Occipital lobe (tissue), 1 donor: ENCODE measurements at regions not wholly inside any gene's neighbourhood (a gene's known extent, or its start where the extent isn't known, plus 50 kb on each side); places are given as distances from the start of the nearest gene placed in this dataset.
A peak's percentile ranks its signal among the peaks of the same experiment; 100 is the strongest.

Experiments used
- DNase-seq: peaks from one replicate; lab custom pipeline; 2025; lab: John Stamatoyannopoulos, UW

- no peak for DNase-seq
Observed at GRCh38 chr9:92185681-92186080, 70.5 kb upstream of the SPTLC1 start.

GRCh38 chr9:92185096-92185495 lies 69.9 kb upstream of the SPTLC1 start:
- no peak for DNase-seq

GRCh38 chr9:92184041-92184564 lies 68.9 kb upstream of the SPTLC1 start:
- DNase-seq = no peak

GRCh38 chr9:92183449-92183848 lies 68.2 kb upstream of the SPTLC1 start:
- no peak for DNase-seq

- DNase-seq = no peak
Observed at GRCh38 chr9:92181296-92181695, 66.1 kb upstream of the SPTLC1 start.

GRCh38 chr9:92180669-92181181 lies 65.5 kb upstream of the SPTLC1 start:
- DNase-seq = peak; percentile 82

- DNase-seq = no peak
Observed at GRCh38 chr9:92180002-92180400, 64.8 kb upstream of the SPTLC1 start.

- DNase-seq = no peak
Observed at GRCh38 chr9:92179286-92180001, 64.2 kb upstream of the SPTLC1 start.

- no peak for DNase-seq
Observed at GRCh38 chr9:92177591-92177990, 62.4 kb upstream of the SPTLC1 start.

- no peak for DNase-seq
Observed at GRCh38 chr9:92176800-92177185, 61.6 kb upstream of the SPTLC1 start.

- no peak for DNase-seq
Observed at GRCh38 chr9:92176068-92176799, 61.0 kb upstream of the SPTLC1 start.

GRCh38 chr9:92175441-92175840 lies 60.2 kb upstream of the SPTLC1 start:
- no peak for DNase-seq

- DNase-seq = no peak
Observed at GRCh38 chr9:92173318-92173717, 58.1 kb upstream of the SPTLC1 start.

- DNase-seq = no peak
Observed at GRCh38 chr9:92171822-92172221, 56.6 kb upstream of the SPTLC1 start.

- DNase-seq = no peak
Observed at GRCh38 chr9:92171281-92171680, 56.1 kb upstream of the SPTLC1 start.

GRCh38 chr9:92170848-92171247 lies 55.6 kb upstream of the SPTLC1 start:
- no peak for DNase-seq

- DNase-seq = no peak
Observed at GRCh38 chr9:92165484-92165883, 50.3 kb upstream of the SPTLC1 start.
